ENCODE measurements at regions not wholly inside any gene's neighbourhood (a gene's known extent, or its start where the extent isn't known, plus 50 kb on each side); places are given as distances from the start of the nearest gene placed in this dataset.

DNA sequence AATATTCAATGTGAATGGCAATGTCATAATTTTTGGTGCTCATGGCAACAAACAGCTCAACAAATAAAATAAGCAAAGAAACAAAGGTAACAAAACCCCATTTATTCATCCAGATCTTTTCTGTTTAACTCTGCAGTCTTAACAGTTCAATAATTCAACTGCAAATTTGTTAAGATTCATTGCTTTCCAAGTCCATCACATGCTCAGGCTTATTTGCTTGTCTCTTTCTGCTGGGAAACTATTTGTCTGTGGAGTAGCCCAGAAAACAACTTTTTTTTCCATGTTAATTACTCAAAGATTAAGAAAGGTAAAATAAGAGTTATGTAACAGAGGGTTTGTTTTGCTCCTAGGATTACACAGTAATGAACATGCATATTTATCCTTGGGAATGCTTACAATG is 92.6 kb upstream of the PNPT1 start:
- no peak for TF ChIP-seq POLR2A (IDR thresholded peaks at IDR 0.05)
- TF ChIP-seq, protein P1, sequence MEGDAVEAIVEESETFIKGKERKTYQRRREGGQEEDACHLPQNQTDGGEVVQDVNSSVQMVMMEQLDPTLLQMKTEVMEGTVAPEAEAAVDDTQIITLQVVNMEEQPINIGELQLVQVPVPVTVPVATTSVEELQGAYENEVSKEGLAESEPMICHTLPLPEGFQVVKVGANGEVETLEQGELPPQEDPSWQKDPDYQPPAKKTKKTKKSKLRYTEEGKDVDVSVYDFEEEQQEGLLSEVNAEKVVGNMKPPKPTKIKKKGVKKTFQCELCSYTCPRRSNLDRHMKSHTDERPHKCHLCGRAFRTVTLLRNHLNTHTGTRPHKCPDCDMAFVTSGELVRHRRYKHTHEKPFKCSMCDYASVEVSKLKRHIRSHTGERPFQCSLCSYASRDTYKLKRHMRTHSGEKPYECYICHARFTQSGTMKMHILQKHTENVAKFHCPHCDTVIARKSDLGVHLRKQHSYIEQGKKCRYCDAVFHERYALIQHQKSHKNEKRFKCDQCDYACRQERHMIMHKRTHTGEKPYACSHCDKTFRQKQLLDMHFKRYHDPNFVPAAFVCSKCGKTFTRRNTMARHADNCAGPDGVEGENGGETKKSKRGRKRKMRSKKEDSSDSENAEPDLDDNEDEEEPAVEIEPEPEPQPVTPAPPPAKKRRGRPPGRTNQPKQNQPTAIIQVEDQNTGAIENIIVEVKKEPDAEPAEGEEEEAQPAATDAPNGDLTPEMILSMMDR (IDR thresholded peaks at IDR 0.05): no peak
